Upper lobe of left lung (tissue), 4 donors: ENCODE measurements at regions not wholly inside any gene's neighbourhood (a gene's known extent, or its start where the extent isn't known, plus 50 kb on each side); places are given as distances from the start of the nearest gene placed in this dataset.
"Not testable (repeated sequence)": the region's sequence is repeated elsewhere in the genome, so short reads cannot be mapped to it uniquely, and the experiment has no call there.

Experiments used
- CTCF ChIP-seq, 6 experiments: fragments of 450-650 bp in 4 of 6; fragments of 200-600 bp in 2 of 6; sonication (generic) in 2 of 6; IDR thresholded peaks; one replicate each; pipeline ENCODE4 v1.5.1; 2016 to 2019; ENCODE audit warnings: antibody characterized with exemption in 6 of 6
- POLR2AphosphoS5 ChIP-seq, 2 donors: sonication (generic); formaldehyde crosslinking; IDR thresholded peaks; one replicate each; pipeline ENCODE4 v1.5.1; 2017; ENCODE audit warnings: antibody characterized with exemption in 2 of 2

DNA sequence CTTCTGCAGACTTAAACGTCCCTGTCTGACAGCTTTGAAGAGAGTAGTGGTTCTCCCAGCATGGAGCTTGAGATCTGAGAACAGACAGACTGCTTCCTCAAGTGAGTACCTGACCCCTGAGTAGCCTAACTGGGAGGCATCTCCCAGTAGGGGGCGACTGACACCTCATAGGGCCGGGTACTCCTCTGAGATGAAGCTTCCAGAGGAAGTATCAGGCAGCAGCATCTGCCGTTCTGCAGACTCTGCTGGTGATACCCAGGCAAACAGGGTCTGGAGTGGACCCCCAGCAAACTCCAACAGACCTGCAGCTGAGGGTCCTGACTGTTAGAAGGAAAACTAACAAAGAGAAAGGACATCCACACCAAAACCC lies 174.4 kb downstream of the LRRC70 start:
- TF ChIP-seq CTCF, POLR2AphosphoS5 (IDR thresholded peaks at IDR 0.05): not testable (repeated sequence)
